ENCODE measurements at regions not wholly inside any gene's neighbourhood (a gene's known extent, or its start where the extent isn't known, plus 50 kb on each side); places are given as distances from the start of the nearest gene placed in this dataset.

GRCh38 chr1:82421782-82422181, 621.0 kb downstream of the ADGRL2 start:
- TF ChIP-seq MAZ (IDR thresholded peaks at IDR 0.05; ENCODE audit: borderline replicate concordance, low read depth, low read length) (no peak), POLR2A (IDR thresholded peaks at IDR 0.05; ENCODE audit: low read depth, low read length) (no peak)
